UCSD-AML1 (cell line): ENCODE measurements at regions not wholly inside any gene's neighbourhood (a gene's known extent, or its start where the extent isn't known, plus 50 kb on each side); places are given as distances from the start of the nearest gene placed in this dataset.
A peak's percentile ranks its signal among the peaks of the same experiment; 100 is the strongest.
"Not testable (repeated sequence)": the region's sequence is repeated elsewhere in the genome, so short reads cannot be mapped to it uniquely, and the experiment has no call there.

Source experiments
- DNase-seq: peaks from one replicate; lab custom pipeline; 2025; ENCODE audit not compliant: unreplicated experiment; lab: John Stamatoyannopoulos, UW

DNA sequence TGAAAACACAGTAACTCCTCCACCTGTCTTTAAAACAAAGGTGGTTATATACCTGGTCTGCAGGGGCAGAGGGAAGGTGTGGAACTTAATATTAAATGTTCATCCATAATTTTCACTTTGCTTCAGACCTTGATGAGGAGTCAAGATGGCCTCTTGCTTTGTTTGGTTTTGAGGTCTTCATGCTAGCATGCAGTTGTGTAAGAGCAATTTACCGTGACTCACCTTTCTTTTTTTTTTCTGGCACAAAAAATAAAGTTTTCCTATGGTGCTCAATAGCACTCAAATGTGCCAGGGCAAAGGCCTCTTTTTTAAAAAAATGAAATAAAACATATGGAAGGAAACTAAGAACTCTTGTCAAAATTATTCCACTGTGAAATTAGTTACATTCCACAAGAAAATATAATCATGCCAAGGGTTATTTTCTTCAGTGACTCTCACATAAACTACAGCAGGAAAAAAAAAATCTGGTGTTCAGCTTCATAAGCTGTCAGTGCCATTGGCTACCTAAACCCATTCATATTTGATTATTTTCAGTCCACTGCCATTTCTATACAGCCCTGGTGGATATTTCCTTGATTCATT is 128.2 kb downstream of the SLC7A11 start:
- DNase-seq = no peak

GRCh38 chr4:138112890-138113289 is 129.3 kb downstream of the SLC7A11 start:
- DNase-seq = not testable (repeated sequence)

- no peak for DNase-seq
Measured at GRCh38 chr4:138112389-138112788, 129.8 kb downstream of the SLC7A11 start.

DNA sequence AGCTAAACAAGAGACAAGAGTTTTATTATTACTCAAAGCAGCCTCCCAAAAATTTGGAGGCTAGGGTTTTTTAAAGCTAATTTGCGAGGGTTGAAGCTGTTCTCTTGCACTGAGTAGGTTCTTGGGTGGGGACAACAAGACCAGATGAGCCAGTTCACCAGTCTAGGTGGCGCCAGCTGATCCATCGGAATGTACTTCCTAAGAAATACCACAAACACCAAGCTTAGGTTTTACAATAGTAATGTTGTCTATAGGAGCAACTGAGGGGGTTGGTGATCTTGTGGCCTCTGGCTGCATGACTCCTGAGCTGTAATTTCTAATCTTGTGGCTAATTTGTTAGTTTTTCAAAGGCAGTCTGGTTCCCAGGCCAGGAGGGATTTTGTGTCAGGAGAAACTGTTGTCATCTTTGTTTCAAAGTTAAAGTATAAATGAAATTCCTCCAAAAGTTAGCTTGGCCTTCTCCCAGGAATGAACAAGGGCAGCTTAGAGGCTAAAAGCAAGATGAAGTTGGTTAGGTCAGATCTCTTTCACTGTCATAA is 130.6 kb downstream of the SLC7A11 start:
- no peak for DNase-seq

DNA sequence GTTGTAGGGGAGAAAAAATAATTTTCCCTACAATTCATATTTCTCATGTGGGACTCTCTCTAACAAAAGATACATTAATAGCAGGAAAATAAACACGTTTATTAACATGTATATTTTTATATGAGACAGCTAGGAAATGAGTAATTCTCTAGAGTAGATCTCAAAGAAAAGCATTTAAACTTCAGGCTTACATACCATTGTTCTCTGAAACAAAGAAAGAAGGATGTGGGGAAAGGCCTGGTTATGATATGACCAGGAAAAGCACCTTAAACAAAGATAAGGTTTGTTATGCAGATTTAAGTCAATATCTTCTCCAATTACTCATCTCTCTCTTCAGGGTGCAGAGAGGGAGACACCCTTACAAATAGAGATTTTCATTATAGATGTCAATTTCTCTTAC is 131.3 kb downstream of the SLC7A11 start:
- no peak for DNase-seq

- no peak for DNase-seq
Measured at GRCh38 chr4:138107023-138107422, 135.1 kb downstream of the SLC7A11 start.

- no peak for DNase-seq
Measured at GRCh38 chr4:138105331-138105730, 136.8 kb downstream of the SLC7A11 start.

DNA sequence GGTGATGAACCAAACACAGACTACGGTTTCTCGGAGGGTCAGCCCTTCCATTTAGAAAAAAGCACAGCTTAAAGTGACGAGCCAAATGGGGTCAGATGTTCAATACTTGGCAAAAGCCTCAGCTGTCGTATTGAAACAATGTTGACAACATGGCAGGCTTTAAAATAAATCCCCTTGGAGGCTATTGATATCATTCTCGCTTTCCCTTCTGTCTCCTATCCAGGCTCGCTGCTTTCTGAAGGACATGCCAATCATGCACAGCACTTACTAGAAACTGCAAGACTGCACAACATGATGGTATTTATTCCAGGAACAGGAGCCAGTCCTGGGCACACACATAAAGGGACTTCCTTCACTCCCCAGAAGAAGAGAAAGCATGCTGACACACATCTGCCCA is 137.9 kb downstream of the SLC7A11 start:
- DNase-seq = no peak

DNA sequence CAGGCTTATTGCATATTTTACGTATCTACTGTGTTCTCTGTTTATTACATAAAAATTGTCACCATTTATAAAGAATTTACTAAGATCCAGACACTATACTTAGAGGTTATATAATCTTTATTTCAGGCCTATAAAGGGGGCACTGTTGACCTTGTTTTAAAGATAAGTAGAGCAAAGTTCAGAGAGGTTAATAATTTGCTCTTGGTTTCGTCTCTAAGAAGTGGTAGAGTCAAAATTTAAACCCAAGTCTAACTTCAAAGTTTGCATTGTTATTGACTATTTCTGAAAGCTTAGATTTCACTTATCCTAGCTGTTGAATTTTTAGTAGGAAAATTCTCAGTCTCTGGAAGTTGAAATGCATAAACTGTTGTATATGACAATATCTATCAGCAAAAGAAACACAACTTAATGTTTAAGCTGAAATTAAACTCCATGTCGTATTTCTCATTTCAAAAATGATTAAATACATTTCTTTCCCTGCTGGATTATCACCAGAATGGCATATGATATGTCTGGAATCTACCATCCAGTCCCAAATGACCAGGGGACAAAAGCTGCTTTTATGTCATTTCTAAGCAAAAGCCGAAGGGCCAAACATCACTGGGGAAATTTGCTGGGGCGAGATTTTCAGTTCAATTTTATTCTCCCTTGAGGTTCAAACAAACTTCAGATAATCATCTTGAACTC is 138.4 kb downstream of the SLC7A11 start:
- no peak for DNase-seq

GRCh38 chr4:138099385-138099784 is 142.8 kb downstream of the SLC7A11 start:
- DNase-seq = no peak

DNA sequence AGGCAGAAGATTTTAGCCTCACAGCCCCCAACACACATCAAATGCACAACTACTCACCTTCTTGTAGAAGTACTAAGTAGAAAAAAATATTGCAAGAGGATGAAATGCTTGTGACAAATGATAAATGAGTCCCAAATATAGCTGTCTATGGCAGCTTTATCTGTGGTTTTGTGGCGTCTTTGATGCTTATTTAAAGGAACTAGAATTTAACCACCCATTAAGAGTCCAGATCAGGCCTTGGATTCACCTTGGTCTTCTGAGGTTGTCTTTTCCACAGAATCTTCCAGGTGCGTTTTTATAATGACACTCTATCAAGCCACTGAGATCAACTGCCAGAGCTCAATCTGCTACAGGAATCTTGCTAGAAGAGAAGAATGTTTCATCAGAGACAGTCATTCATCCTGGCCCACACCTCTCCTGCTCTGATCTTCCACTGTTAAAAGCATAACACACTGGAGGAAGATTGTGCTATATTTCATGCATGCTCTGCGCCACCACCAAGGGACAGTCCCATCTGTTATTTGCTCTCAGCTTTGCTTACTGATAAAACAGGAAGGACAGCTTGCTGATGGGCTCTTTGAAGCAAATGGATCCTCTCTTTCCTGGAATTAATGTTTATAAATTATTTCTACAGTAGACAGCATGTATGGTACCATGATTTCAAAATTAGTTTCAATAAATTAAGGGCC is 144.1 kb downstream of the SLC7A11 start:
- DNase-seq = no peak

GRCh38 chr4:138096384-138097062 is 145.6 kb downstream of the SLC7A11 start:
- no peak for DNase-seq

DNA sequence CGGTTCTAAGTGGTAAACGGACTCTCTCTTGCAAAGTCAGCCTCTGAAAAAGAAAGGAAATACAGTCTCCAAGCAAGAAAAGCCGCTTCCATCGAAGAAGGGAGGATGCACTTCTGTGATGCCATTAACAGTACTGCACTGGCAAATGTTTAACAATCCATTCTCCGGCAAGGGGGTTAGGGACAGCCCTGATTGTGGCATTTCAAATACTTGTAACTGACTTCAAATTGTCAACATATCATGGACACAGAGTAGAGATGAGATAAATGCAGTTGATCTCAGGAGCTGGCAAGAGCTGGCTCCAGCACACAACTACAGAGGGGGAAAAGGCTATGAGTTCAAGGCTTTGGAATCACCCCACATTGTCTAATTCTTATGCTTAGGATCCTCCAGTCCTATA is 146.8 kb downstream of the SLC7A11 start:
- no peak for DNase-seq

DNA sequence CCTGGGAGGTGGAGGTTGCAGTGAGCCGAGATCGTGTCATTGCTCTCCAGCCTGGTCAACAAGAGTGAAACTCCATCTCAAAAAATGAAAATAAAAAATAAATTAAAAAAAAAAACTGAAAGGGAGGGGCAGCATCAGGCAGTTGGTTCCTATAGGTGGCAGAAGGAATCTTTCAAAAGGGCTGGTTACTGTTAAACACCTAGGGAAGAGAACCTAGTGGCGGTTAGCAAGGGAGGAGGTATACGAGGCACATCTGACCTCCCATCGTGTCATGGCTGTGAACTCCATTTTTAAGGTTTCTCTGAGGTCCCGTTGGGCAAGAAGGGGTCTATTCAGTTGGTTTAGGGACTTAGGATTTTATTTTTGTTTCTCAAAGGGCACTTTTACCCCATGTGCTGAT is 150.1 kb downstream of the SLC7A11 start:
- no peak for DNase-seq

DNA sequence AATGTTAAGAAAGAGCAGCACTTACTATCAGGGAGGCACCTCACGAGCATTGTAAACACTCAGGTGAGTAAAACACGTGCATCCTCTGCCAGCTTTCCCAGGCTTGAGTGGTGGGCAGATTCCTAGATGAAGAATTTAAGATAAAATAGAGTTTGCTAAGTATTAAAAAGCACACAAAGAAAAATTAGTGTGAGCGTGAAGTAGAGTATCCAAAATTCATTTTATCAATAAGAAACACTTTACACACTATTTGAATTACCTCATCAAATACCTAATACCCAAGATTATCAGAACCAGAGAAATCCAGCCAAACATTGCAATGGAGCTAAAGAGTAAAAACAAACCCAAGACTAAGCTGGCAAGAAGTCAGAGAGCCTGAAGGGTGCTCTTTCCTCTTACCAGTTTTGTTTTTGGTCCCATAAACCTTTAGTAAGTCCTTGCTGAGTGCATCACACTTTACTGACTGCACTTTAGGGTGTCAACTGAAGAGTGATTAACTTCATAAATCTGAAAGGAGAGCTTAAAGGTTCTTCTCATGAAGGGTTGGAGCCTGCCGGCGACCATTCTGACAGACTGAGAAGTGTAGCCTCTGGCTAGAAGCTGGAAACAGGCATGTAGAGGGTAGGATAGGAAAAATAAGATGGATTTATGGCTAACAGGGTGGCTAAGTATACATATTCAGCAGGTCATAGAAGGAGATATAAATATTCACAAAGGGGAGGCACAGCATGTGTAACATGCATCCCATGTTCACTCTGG is 151.1 kb downstream of the SLC7A11 start:
- no peak for DNase-seq

DNA sequence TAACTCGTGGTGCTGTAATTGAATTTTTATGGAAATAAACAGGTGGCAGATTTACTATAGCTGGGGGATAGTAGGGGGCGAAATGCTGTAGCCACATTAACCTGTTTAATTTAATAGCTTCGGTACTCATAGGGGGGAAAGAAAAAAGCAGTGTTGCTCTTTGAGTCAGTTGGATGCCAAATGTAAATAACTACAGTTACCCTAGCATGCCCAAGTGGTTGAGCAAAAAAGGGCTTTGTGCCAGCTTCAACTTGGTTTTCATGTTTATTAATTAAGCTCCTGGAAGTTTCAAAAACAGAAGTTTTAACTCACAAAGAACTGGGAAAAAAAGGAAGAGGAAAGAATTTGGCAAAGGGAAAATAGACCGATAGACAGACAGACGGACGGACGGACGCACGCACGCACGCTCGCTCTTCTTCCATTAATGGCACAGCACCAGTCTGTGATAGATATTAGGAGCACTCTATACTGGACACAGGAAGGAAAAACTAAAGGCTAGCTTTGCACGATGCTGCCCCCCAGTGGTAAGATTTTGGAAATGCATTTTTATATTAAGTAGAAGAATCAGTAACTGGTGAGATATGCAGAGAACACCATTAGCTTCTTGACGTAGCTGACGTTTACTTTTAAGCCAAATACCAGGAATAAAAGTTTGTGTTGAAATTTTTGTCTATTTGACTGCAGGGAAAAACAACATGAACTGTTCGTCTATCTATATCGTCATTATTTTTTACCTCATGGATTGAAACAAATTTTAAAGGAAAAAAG is 151.8 kb downstream of the SLC7A11 start:
- peak; percentile 20 for DNase-seq

- DNase-seq = no peak
Measured at GRCh38 chr4:138088449-138089208, 153.5 kb downstream of the SLC7A11 start.

DNA sequence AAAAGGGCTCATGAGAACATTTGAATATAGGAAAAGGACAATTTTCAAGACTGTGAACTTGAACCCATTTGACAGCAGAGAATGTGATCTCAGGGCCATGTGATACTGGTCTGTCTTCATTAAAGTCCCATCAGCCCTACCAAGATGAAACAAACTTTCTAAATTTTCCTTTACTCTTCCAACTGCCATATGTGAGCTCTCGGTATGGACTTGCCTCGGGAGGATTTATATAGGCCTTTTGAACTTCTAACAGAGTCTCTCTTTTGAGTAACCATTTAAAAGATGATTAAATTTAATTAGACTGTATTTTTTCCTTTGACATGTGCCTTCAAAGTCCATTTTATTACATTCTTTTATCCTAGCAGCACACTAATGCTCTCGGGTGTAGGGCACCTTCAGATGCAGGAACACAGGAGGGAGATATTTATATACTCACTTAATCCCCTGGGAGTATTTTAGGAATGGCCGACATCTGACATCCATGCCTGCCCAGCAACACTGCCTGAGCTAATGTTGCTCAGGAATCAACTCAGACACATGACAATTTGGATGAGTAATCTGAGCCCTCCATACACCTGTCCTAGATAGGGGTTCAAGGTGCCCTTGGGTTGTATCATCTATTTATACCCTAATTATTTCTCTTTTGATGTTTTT is 155.0 kb downstream of the SLC7A11 start:
- DNase-seq = no peak

GRCh38 chr4:138086611-138087041 is 155.5 kb downstream of the SLC7A11 start:
- DNase-seq = no peak
